Astrocyte of the hippocampus (primary cell): ENCODE measurements at regions not wholly inside any gene's neighbourhood (a gene's known extent, or its start where the extent isn't known, plus 50 kb on each side); places are given as distances from the start of the nearest gene placed in this dataset.

ENCODE experiments used
- DNase-seq: peaks from one replicate; pipeline ENCODE4 v3.0.0; 2011; ENCODE audit warnings: low read depth, low spot score

DNA sequence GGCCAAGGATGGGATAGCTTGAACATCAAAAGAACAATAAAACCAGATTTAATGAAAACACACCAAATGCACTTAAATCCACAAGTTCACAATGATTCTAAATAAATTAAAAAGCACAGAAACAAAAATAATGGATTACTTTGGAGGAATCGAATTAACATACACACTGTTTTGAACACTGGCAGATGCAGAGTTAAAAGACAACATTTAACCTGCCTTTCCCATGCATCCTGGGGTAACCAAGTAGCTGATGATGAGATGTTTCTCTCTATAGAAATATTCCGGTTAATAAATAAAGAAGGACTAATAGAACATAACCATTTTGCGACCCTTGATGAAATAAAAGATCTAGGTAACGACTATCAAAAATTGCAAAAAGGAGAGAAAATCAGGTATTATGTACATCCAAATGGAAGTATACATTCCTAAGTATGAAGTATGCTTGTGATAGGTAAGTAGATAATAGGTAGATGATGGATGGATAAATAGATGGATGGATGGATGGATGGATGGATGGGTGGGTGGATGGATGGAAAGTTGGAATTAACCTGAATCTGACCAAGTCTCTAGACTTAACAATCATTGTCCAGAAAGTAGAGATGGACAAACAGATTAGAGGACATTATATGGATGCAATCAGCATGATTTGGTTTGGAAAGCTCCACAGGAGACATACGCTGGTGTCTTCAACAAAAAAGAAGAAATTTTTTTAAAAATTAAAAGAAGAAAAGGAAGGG, 57.4 kb upstream of the MYCN start:
- no peak for DNase-seq

DNA sequence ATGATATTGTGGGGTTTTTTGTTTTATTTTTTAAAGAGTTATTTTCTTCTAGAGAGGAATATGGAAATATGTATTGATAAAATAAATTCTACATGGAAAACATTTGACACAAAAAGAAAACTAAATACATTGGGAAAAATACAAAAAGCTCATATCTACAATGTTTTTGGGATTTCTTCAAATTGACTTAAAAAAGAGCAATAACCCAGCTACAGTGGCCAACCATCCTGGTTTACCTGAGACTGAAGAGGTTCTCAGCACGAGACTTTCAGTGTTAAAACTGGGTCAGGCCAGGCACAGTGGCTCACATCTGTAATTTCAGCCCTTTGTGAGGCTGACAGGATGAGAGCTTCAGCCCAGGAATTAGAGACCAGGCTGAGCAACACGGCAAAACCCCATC, 56.7 kb upstream of the MYCN start:
- DNase-seq, result no peak

DNA sequence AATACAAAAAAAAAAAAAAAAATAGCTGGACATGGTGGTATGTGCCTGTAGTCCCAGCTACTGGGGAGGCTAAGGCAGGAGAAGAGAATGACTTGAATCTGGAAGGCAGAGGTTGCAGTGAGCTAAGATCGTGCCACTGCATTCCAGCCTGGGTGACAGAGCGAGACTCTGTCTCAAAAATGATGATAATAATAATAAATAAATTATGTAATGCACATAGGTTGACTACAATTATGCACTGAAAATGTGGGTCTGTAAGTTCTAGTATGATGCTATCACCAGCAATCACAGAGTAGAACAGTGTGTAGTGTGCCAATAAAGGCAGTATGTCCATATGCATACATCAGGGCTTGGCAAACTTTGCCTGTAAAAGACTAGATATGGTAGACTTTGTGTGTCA, 55.6 kb upstream of the MYCN start:
- DNase-seq, result no peak

DNA sequence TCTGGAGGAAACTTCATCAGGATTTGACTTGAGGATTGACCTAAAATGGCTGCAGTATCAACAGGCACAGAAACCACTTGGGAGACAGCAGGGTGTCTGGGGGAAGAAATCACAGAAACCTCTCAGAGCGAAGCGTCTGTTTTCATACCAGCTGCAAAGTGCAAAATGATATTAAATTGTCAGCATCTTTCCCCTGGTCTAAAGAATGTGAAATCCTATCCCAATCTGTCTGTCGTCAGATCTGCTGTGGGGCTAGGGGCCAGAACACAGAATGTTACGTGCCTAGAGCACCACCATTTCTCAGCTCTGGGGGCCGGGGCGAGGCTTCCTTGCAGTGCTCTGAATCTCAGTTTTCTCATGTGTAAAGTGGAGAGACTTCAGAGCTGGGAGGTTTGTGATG, 54.1 kb upstream of the MYCN start:
- no peak for DNase-seq

DNA sequence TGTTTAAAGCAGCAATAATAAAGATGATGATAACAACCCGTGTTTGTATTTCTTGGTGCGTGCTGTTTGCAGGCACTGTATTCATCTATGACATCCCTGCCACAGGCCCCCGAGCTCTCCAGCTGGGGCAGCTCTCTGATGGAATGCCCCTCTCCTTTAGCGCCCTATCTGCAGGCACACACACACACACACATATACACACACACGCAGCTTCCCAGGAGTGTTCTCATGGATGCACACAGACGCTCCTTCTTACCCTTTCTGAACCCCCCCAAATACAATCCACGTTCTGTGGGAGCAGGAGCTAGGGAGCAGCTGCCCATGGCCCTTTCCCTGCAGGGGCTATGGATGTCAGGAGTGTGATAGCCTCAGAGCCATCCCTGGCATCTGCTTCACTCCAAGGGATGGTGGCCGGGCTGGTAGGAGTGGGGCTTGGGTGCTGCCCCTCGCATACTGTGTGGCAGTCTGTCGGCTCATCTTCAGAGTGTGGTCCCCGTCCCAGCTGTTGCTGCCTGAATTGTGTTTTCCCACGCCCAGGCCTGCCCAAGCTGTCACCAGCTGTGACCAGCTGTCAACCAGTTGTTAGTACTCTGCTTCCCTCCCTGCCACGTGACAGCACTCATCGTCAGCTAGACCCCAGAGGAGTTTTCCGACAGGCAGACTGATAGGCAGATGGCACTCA, 50.8 kb upstream of the MYCN start:
- DNase-seq, result no peak

DNA sequence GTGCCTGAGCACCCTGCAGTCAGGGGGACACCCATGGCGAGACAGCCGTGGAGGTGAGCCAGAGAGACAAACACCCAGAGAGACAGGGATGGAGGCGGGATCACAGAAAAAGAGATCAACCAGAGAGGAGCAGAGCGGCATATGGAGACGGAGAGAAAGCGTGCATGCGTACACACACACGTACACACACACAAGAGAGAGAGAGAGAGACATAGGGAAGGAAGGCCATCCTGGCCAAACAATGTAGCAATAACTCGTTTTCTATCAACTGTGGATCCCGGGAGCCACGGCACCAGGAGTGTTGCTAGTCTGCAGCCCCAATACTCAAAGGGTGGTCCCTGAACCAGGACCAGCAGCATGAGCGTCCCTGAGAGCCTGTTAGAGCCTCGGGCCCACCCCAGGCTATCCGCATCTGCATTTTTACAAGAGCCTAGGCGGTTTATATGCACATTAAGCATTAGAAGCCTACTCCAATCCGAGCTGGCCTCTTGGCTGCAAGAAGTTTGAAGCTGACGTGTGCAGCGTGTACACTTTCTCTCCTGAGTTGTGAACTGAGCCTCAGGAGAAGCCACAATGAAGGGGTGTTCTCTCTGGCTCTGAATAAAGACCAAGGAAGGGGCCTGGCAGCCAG, 50.1 kb upstream of the MYCN start:
- no peak for DNase-seq
